ENCODE measurements at regions not wholly inside any gene's neighbourhood (a gene's known extent, or its start where the extent isn't known, plus 50 kb on each side); places are given as distances from the start of the nearest gene placed in this dataset.

DNA sequence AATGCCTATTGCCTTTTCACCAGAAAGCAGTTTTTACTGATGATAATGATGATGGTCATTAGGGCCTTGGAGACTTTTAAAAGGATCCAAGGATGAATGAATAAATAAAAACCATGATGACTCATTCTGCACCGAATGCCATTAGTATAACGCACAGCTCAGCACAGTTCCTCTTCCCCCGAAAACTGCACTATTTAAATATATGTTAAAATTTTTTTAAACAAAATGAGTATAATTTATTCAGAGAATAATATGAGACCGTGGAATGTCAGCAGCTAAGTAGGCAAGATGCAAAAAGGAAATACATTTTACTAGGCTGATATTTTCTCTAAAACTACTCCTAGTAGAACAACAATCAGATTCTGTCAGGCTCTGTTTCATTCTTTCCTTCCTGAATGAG is 83.4 kb upstream of the NANOGP8 start:
- no peak overlapping the region for H3K4me3 ChIP-seq (ENCODE audit: low read length, poor library complexity, severe bottlenecking)
- H3K4me2 ChIP-seq (ENCODE audit: low read depth, low read length, poor library complexity, severe bottlenecking): no peak overlapping the region

DNA sequence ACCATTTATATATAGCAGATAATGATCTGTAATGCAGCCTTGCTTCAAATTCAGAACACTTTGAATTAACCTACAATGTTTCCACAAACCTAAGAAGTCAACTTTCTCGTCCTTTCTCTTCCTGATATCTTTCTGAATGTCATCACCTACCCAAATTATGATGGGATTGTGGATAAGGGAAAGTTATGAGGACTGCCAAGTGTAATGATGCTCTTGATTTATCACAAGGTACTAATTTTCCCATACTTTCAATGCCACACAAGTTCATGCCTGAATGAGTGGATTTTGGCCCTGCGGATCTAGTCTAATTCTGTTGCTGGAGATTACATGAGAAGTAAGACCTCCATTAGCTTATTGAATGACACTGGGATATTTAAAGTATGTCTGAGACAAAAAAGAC is 82.6 kb upstream of the NANOGP8 start:
- H3K4me1 ChIP-seq (ENCODE audit: insufficient read depth, low read length, poor library complexity, severe bottlenecking): no peaks in the 10 kb centered on the region
- no peaks in the 10 kb centered on the region for H3K9me2 ChIP-seq (replicated peaks; ENCODE audit: low read depth, low read length)
- H3K36me3 ChIP-seq (ENCODE audit: insufficient read depth, low read length): no peaks in the 10 kb centered on the region
- H3K4me2 ChIP-seq (ENCODE audit: low read depth, low read length, poor library complexity, severe bottlenecking): no peak overlapping the region
- TF ChIP-seq, protein P1, sequence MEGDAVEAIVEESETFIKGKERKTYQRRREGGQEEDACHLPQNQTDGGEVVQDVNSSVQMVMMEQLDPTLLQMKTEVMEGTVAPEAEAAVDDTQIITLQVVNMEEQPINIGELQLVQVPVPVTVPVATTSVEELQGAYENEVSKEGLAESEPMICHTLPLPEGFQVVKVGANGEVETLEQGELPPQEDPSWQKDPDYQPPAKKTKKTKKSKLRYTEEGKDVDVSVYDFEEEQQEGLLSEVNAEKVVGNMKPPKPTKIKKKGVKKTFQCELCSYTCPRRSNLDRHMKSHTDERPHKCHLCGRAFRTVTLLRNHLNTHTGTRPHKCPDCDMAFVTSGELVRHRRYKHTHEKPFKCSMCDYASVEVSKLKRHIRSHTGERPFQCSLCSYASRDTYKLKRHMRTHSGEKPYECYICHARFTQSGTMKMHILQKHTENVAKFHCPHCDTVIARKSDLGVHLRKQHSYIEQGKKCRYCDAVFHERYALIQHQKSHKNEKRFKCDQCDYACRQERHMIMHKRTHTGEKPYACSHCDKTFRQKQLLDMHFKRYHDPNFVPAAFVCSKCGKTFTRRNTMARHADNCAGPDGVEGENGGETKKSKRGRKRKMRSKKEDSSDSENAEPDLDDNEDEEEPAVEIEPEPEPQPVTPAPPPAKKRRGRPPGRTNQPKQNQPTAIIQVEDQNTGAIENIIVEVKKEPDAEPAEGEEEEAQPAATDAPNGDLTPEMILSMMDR (conservative IDR thresholded peaks at IDR 0.05; ENCODE audit: low read length): no peak
- no peak for TF ChIP-seq EZH2phosphoT487 (IDR thresholded peaks at IDR 0.05; ENCODE audit: borderline replicate concordance)
- H3K79me2 ChIP-seq (ENCODE audit: insufficient read depth, low read length): no peaks in the 10 kb centered on the region
- no peaks in the 10 kb centered on the region for H3F3A ChIP-seq (ENCODE audit: low read depth)
- no peak overlapping the region for H3K4me3 ChIP-seq (ENCODE audit: low read length, poor library complexity, severe bottlenecking)
- H2AFZ ChIP-seq (ENCODE audit: low read length): no peak overlapping the region
- H4K20me1 ChIP-seq (ENCODE audit: insufficient read depth, low read length, poor library complexity, severe bottlenecking): no peaks in the 10 kb centered on the region
- no peaks in the 10 kb centered on the region for H3K9me3 ChIP-seq (ENCODE audit: insufficient read depth, low read depth, low read length)
- H3K27me3 ChIP-seq (ENCODE audit: insufficient read depth, low read length, poor library complexity, severe bottlenecking): no peaks in the 10 kb centered on the region
- H3K9ac ChIP-seq (ENCODE audit: low read depth, low read length, poor library complexity, severe bottlenecking): no peak overlapping the region

More for the DNA sequence above, 83.4 kb upstream of the NANOGP8 start:
- Histone ChIP-seq H3K9ac (ENCODE audit: low read depth, low read length, poor library complexity, severe bottlenecking) (no peak overlapping the region), H3K9me3 (ENCODE audit: insufficient read depth, low read depth, low read length) (no peaks in the 10 kb centered on the region), H2AFZ (ENCODE audit: low read length) (no peak overlapping the region), H3K36me3 (ENCODE audit: insufficient read depth, low read length) (no peaks in the 10 kb centered on the region), H3K79me2 (ENCODE audit: insufficient read depth, low read length) (no peaks in the 10 kb centered on the region), H4K20me1 (ENCODE audit: insufficient read depth, low read length, poor library complexity, severe bottlenecking) (no peaks in the 10 kb centered on the region), H3K4me1 (ENCODE audit: insufficient read depth, low read length, poor library complexity, severe bottlenecking) (no peaks in the 10 kb centered on the region), H3F3A (ENCODE audit: low read depth) (no peaks in the 10 kb centered on the region), H3K27me3 (ENCODE audit: insufficient read depth, low read length, poor library complexity, severe bottlenecking) (no peaks in the 10 kb centered on the region), H3K9me2 (replicated peaks; ENCODE audit: low read depth, low read length) (no peaks in the 10 kb centered on the region)
- no peak for TF ChIP-seq EZH2phosphoT487 (IDR thresholded peaks at IDR 0.05; ENCODE audit: borderline replicate concordance)
- TF ChIP-seq, protein P1 (conservative IDR thresholded peaks at IDR 0.05; ENCODE audit: low read length): no peak

DNA sequence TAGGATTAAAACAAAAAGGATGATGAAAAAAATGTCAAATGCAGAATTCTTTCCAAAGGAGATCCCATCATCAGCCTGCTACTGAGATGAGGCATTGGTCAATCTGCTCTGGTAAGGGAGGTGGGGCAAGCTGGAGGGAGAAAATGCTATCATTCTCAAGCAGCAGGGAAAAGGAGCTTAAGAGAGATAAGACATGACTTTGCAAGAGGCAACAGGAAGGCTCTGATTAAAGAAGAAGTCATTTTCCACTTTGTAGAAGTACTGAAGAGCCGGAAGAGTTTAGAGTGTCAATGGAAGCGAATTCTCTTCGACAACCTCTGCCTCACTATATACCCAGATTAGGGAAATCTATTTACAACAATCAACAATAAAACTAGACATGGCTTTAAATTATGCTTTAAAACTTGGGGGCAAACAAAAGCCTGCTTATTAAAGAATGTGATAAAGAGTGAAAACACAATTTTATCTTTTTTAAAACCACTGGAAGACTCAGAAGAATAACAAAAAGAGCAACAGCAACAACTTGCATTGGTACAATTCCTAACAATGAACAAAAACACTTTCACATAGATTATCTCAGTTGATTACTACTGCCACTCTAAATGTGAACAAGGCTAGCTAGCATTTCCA is 81.8 kb upstream of the NANOGP8 start:
- H3K9me3 ChIP-seq (ENCODE audit: insufficient read depth, low read depth, low read length): no peaks in the 10 kb centered on the region
- no peaks in the 10 kb centered on the region for H3K9me2 ChIP-seq (replicated peaks; ENCODE audit: low read depth, low read length)
- no peaks in the 10 kb centered on the region for H3F3A ChIP-seq (ENCODE audit: low read depth)
- no peak for TF ChIP-seq EZH2phosphoT487 (IDR thresholded peaks at IDR 0.05; ENCODE audit: borderline replicate concordance)
- TF ChIP-seq, protein P1 (conservative IDR thresholded peaks at IDR 0.05; ENCODE audit: low read length): no peak
- no peak overlapping the region for H3K4me2 ChIP-seq (ENCODE audit: low read depth, low read length, poor library complexity, severe bottlenecking)
- H2AFZ ChIP-seq (ENCODE audit: low read length): no peak overlapping the region
- H3K9ac ChIP-seq (ENCODE audit: low read depth, low read length, poor library complexity, severe bottlenecking): no peak overlapping the region
- no peaks in the 10 kb centered on the region for H3K79me2 ChIP-seq (ENCODE audit: insufficient read depth, low read length)
- H3K36me3 ChIP-seq (ENCODE audit: insufficient read depth, low read length): no peaks in the 10 kb centered on the region
- H3K4me3 ChIP-seq (ENCODE audit: low read length, poor library complexity, severe bottlenecking): no peak overlapping the region
- H4K20me1 ChIP-seq (ENCODE audit: insufficient read depth, low read length, poor library complexity, severe bottlenecking): no peaks in the 10 kb centered on the region
- H3K27me3 ChIP-seq (ENCODE audit: insufficient read depth, low read length, poor library complexity, severe bottlenecking): no peaks in the 10 kb centered on the region
- H3K4me1 ChIP-seq (ENCODE audit: insufficient read depth, low read length, poor library complexity, severe bottlenecking): no peaks in the 10 kb centered on the region
